Bronchial epithelial cell (primary cell): ENCODE measurements at regions not wholly inside any gene's neighbourhood (a gene's known extent, or its start where the extent isn't known, plus 50 kb on each side); places are given as distances from the start of the nearest gene placed in this dataset.
"Not testable (repeated sequence)": the region's sequence is repeated elsewhere in the genome, so short reads cannot be mapped to it uniquely, and the experiment has no call there.

Experiments used
- DNase-seq: peaks from one replicate; pipeline ENCODE4 v3.0.0-alpha.2; 2010; ENCODE audit warnings: low read depth
- FAIRE-seq: peaks from 2 replicates; lab custom pipeline; 2011; peaks lifted over from hg19 to GRCh38; lab: Jason Lieb, UNC
- H3K27me3 ChIP-seq: 2 replicates; pipeline ENCODE4 v1.5.1; 2011; ENCODE audit warnings: low read length; ENCODE audit not compliant: control insufficient read depth, insufficient read depth
- H3K36me3 ChIP-seq: 2 replicates; pipeline ENCODE4 v1.5.1; 2011; ENCODE audit warnings: low read length; ENCODE audit not compliant: control insufficient read depth, insufficient read depth
- H3K4me3 ChIP-seq: 2 replicates; pipeline ENCODE4 v1.5.1; 2011; ENCODE audit warnings: mild to moderate bottlenecking, low read depth, low read length, control low read depth
- TF ChIP-seq, protein P1 (sequence below): IDR thresholded peaks from 2 replicates; pipeline ENCODE4 v1.5.1; 2011; ENCODE audit warnings: mild to moderate bottlenecking, moderate library complexity, low read length, control low read depth, inconsistent platforms; ENCODE audit not compliant: insufficient read depth, severe bottlenecking

DNA sequence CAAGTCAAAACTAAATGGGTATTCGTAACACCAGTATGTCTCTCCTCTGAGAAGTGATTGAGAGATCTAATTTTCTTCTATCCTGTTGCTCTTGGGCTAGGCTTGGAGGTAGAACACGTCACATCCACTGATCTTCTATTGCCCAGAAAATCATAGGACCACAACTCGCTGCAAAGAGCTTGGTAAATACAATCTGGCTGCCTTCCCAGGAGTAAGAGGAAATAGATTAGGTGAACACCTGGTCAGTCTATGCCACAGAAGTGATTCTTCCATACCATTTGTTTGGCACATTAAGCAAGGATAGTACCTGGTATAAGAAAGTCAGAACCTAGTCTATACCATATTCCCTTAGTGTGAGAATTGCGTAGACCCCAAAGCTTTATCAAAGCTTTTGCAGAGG is 129.3 kb upstream of the PHYHIPL start:
- Histone ChIP-seq H3K27me3 (no peaks in the 10 kb centered on the region), H3K36me3 (no peaks in the 10 kb centered on the region), H3K4me3 (no peak overlapping the region)
- DNase-seq (peak; percentile 7), FAIRE-seq (no peak)
- TF ChIP-seq, protein P1, sequence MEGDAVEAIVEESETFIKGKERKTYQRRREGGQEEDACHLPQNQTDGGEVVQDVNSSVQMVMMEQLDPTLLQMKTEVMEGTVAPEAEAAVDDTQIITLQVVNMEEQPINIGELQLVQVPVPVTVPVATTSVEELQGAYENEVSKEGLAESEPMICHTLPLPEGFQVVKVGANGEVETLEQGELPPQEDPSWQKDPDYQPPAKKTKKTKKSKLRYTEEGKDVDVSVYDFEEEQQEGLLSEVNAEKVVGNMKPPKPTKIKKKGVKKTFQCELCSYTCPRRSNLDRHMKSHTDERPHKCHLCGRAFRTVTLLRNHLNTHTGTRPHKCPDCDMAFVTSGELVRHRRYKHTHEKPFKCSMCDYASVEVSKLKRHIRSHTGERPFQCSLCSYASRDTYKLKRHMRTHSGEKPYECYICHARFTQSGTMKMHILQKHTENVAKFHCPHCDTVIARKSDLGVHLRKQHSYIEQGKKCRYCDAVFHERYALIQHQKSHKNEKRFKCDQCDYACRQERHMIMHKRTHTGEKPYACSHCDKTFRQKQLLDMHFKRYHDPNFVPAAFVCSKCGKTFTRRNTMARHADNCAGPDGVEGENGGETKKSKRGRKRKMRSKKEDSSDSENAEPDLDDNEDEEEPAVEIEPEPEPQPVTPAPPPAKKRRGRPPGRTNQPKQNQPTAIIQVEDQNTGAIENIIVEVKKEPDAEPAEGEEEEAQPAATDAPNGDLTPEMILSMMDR = no peak

- FAIRE-seq (no peak), DNase-seq (no peak)
- Histone ChIP-seq H3K27me3 (no peaks in the 10 kb centered on the region), H3K4me3 (no peak overlapping the region), H3K36me3 (no peaks in the 10 kb centered on the region)
- TF ChIP-seq, protein P1 = no peak
Observed at GRCh38 chr10:59047957-59048618, 128.4 kb upstream of the PHYHIPL start.

DNA sequence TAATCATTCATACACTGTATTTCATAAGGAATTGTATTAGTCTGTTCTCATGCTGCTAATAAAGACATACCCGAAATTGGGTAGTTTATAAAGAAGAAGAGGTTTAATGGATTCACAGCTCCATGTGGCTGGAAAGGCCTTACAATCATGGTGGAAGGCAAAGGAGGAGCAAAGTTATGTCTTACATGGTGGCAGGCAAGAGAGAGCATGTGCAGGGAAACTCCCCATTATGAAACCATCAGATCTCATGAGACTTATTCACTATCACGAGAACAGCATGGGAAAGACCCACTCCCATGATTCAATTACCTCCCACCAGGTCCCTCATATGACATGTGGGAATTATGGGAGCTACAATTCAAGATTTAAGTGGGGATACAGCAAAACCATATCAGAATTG is 122.9 kb upstream of the PHYHIPL start:
- H3K36me3 ChIP-seq, H3K4me3 ChIP-seq, DNase-seq, FAIRE-seq, H3K27me3 ChIP-seq: not testable (repeated sequence)

DNA sequence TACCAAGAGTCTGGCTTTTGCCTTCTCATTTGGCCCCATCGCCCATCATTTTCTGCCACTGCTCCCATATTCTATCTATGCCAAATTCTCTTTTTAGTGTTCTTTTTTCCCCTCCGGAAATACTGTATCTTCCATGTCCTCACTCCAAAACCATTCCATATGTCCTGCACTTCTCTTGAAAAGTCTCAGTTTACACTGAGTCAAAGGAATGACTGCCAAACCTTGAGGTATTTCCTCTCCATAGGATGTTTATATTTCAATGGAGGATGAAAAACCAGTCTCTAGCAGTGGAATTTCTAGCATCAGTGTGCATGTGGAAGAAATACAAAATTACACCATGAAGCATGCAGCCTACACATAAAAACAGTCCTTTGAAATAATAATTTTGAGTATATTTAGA is 121.4 kb upstream of the PHYHIPL start:
- FAIRE-seq = no peak
- TF ChIP-seq, protein P1 = no peak
- no peak for DNase-seq
- H3K36me3 ChIP-seq = no peaks in the 10 kb centered on the region
- peaks cover 4% of the 10 kb centered on the region for H3K27me3 ChIP-seq
- no peak overlapping the region for H3K4me3 ChIP-seq

- Histone ChIP-seq H3K4me3 (no peak overlapping the region), H3K36me3 (no peaks in the 10 kb centered on the region), H3K27me3 (peaks cover 4% of the 10 kb centered on the region)
- TF ChIP-seq, protein P1 = no peak
- DNase-seq = no peak
- FAIRE-seq = no peak
Observed at GRCh38 chr10:59057345-59057744, 119.1 kb upstream of the PHYHIPL start.

DNA sequence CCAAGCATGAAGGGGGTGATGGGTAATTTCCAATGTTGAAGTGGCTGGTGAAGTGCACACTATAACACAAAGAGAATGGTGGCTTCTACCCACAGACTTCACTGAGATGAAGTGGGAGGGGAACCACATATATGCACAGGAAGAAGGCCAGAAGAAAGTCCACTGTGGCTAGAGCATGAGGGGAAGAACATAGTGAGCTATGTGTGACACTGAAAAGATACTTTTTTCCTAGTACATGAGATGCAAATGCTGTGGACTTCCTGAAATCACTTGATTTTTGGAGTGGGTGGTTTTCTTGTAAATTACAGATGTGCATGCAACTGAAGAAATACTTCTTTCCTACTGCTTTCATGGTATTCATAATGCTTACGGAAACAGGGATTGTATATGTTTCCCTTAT is 115.6 kb upstream of the PHYHIPL start:
- no peak for FAIRE-seq
- no peaks in the 10 kb centered on the region for H3K36me3 ChIP-seq
- TF ChIP-seq, protein P1 = no peak

More for the DNA sequence above, 115.6 kb upstream of the PHYHIPL start:
- DNase-seq = no peak
- H3K4me3 ChIP-seq = no peak overlapping the region
- peaks cover 4% of the 10 kb centered on the region for H3K27me3 ChIP-seq
